K562 (cell line): ENCODE measurements at regions not wholly inside any gene's neighbourhood (a gene's known extent, or its start where the extent isn't known, plus 50 kb on each side); places are given as distances from the start of the nearest gene placed in this dataset.

Source experiments
- ATAC-seq: fragments of 200-7000 bp; cut with Tn5 transposase; 3 replicates; pipeline ENCODE4 v1.9.1; 2020; ENCODE audit warnings: moderate library complexity
- BruUV-seq: library from RNA; stranded (reverse); fragments of 400-500 nt; replicated peaks from 2 replicates; lab custom pipeline; 2021; lab: Mats Ljungman, UMichigan
- CTCF ChIA-PET: fragments of 300-600 bp; formaldehyde crosslinking; extraction: SDS; loops from one replicate; lab custom pipeline; 2021; ENCODE audit warnings: low intra/inter-chr PET ratio; lab: Yijun Ruan, JAX
- POLR2A ChIA-PET: fragments of 300-600, 350-650 bp; sonication (Branson Sonifier 250); formaldehyde crosslinking; extraction: SDS; loops from one replicate; lab custom pipeline; 2021; ENCODE audit warnings: antibody characterized with exemption, inconsistent platforms; lab: Yijun Ruan, JAX
- DNase-seq, 4 experiments: peaks; one replicate each; pipeline versions ENCODE4 v3.0.0 to v3.0.0-alpha.2; 2011 to 2018; ENCODE audit warnings: low spot score in 3 of 4, mixed read lengths in 3 of 4; ENCODE audit errors: extremely low read depth in 1 of 4
- FAIRE-seq: peaks from 2 replicates; lab custom pipeline; 2011; peaks lifted over from hg19 to GRCh38; lab: Jason Lieb, UNC
- H2AFZ ChIP-seq: 2 replicates; pipeline ENCODE4 v1.6.0; 2011; ENCODE audit warnings: low read depth, low read length, control low read depth, inconsistent platforms
- H3K27ac ChIP-seq: fragments of 200-600 bp; 3 replicates; pipeline ENCODE4 v1.8.0; 2011; ENCODE audit warnings: low read depth, mild to moderate bottlenecking, control low read depth, inconsistent platforms, low read length, moderate library complexity, mixed read lengths; ENCODE audit errors: extremely low read depth
- H3K27me3 ChIP-seq, 2 experiments: fragments of 300-600 bp in 1 of 2; 2 replicates in 1 of 2; 3 replicates in 1 of 2; pipeline versions ENCODE4 v1.6.0 to v1.8.0; 2011; ENCODE audit warnings: inconsistent platforms in 2 of 2, low read length in 2 of 2, mild to moderate bottlenecking in 1 of 2, mixed read lengths in 1 of 2, moderate library complexity in 1 of 2; ENCODE audit not compliant: control insufficient read depth in 2 of 2, insufficient read depth in 2 of 2
- H3K36me3 ChIP-seq: fragments of 300-600 bp; 3 replicates; pipeline ENCODE4 v1.8.0; 2011; ENCODE audit warnings: mild to moderate bottlenecking, low read length, inconsistent platforms; ENCODE audit not compliant: control insufficient read depth, insufficient read depth
- H3K4me1 ChIP-seq, 2 experiments: fragments of 200-600 bp in 1 of 2; replicated peaks in 1 of 2; 2 replicates in 1 of 2; 3 replicates in 1 of 2; pipeline versions ENCODE4 v1.5.1 to v1.8.0; 2011; ENCODE audit warnings: inconsistent platforms in 2 of 2, low read length in 2 of 2, mild to moderate bottlenecking in 1 of 2, mixed read lengths in 1 of 2, moderate library complexity in 1 of 2; ENCODE audit not compliant: control insufficient read depth in 2 of 2, insufficient read depth in 2 of 2
- H3K4me2 ChIP-seq: 2 replicates; pipeline ENCODE4 v1.6.1; 2011; ENCODE audit warnings: low read length, control low read depth, inconsistent platforms, mixed read lengths; ENCODE audit not compliant: insufficient read depth
- H3K4me3 ChIP-seq: fragments of 200-600 bp; sonication (generic), shearing (Covaris generic); 2 replicates; pipeline ENCODE4 v1.5.1; 2016; ENCODE audit warnings: control low read depth, inconsistent platforms
- H3K79me2 ChIP-seq: fragments of 200-600 bp; 3 replicates; pipeline ENCODE4 v1.8.0; 2011; ENCODE audit warnings: low read length, inconsistent platforms; ENCODE audit not compliant: control insufficient read depth, insufficient read depth
- H3K9ac ChIP-seq, 2 experiments: 2 replicates each; pipeline versions ENCODE4 v1.6.0 to v1.6.1; 2011; ENCODE audit warnings: low read depth in 2 of 2, low read length in 2 of 2, control low read depth in 1 of 2, inconsistent platforms in 1 of 2, mild to moderate bottlenecking in 1 of 2, mixed read lengths in 1 of 2; ENCODE audit not compliant: insufficient read depth in 1 of 2
- H3K9me1 ChIP-seq: one replicate; pipeline ENCODE4 v1.6.0; 2011; ENCODE audit warnings: inconsistent platforms, mild to moderate bottlenecking, low read length, moderate library complexity; ENCODE audit not compliant: control insufficient read depth, insufficient read depth
- H3K9me3 ChIP-seq: replicated peaks from 2 replicates; pipeline ENCODE4 v1.5.1; 2011; ENCODE audit warnings: low read depth, low read length, inconsistent platforms; ENCODE audit not compliant: control insufficient read depth, insufficient read depth
- H4K20me1 ChIP-seq: replicated peaks from 2 replicates; pipeline ENCODE4 v1.6.1; 2011; ENCODE audit warnings: low read length, inconsistent platforms, mixed read lengths; ENCODE audit not compliant: control insufficient read depth, insufficient read depth
- BRD9 ChIP-seq: fragments of 450-650 bp; IDR thresholded peaks from 2 replicates; pipeline ENCODE4 v1.6.1; 2018; ENCODE audit warnings: low read depth; ENCODE audit not compliant: partially characterized antibody
- DNMT1 ChIP-seq: fragments of 450-650 bp; IDR thresholded peaks from 2 replicates; pipeline ENCODE4 v1.6.1; 2016; ENCODE audit warnings: antibody characterized with exemption, mild to moderate bottlenecking
- ETV6 ChIP-seq, 3 experiments: fragments of 150-350 bp in 1 of 3; sonication (generic) in 1 of 3; formaldehyde crosslinking in 1 of 3; IDR thresholded peaks; 2 replicates each; pipeline versions ENCODE4 v1.6.1 to v1.8.0; 2014 to 2022; ENCODE audit warnings: borderline replicate concordance in 2 of 3, low read depth in 2 of 3, antibody characterized with exemption in 1 of 3, low read length in 1 of 3, mild to moderate bottlenecking in 1 of 3, missing genetic modification reagents in 1 of 3
- MCM5 ChIP-seq: fragments of 450-650 bp; IDR thresholded peaks from 2 replicates; pipeline ENCODE4 v1.6.1; 2016; ENCODE audit warnings: low read depth
- U2AF1 ChIP-seq: fragments of 200-400 bp; formaldehyde crosslinking; optimal IDR thresholded peaks from 2 replicates; pipeline ENCODE3; 2017; ENCODE audit warnings: mild to moderate bottlenecking, low read depth, low read length, moderate library complexity
- ZFP1 ChIP-seq: fragments of 450-650 bp; formaldehyde crosslinking; IDR thresholded peaks from 2 replicates; pipeline ENCODE4 v1.4.0; 2020; ENCODE audit warnings: mild to moderate bottlenecking, mixed read lengths
- ZNF444 ChIP-seq: fragments of 250-450 bp; sonication (Bioruptor Pico); IDR thresholded peaks from 2 replicates; pipeline ENCODE4 v1.4.0; 2020; ENCODE audit warnings: mild to moderate bottlenecking, moderate library complexity
- WGBS: fragments of 100-300 bp; shearing (Covaris generic); methylation state at CpG from one replicate; pipeline ENCODE4 v1.1.6; 2016; ENCODE audit warnings: low coverage, mixed read lengths; ENCODE audit not compliant: insufficient coverage; ENCODE audit errors: missing lambda C conversion rate; 5-methylcytosine and 5-hydroxymethylcytosine counted together
- in situ Hi-C: fragments of 300-500 bp; cut with MboI; formaldehyde crosslinking; loops from 4 replicates; pipeline ENCODE4 v1.15.0; 2018; ENCODE audit warnings: inconsistent platforms, mixed read lengths
- intact Hi-C: fragments of 100-400 bp; cut with micrococcal nuclease; formaldehyde crosslinking; loops from 2 replicates; pipeline ENCODE4 v1.14.2; 2022
- TF ChIP-seq, protein P1 (sequence below): fragments of 450-650 bp; formaldehyde crosslinking; conservative IDR thresholded peaks from 2 replicates; pipeline ENCODE4 v1.4.0; 2022; ENCODE audit warnings: mild to moderate bottlenecking, missing genetic modification characterization
- TF ChIP-seq, protein P2 (sequence below): sonication (generic); formaldehyde crosslinking; IDR thresholded peaks from 2 replicates; pipeline ENCODE4 v1.8.0; 2022; ENCODE audit warnings: mild to moderate bottlenecking, missing genetic modification reagents

DNA sequence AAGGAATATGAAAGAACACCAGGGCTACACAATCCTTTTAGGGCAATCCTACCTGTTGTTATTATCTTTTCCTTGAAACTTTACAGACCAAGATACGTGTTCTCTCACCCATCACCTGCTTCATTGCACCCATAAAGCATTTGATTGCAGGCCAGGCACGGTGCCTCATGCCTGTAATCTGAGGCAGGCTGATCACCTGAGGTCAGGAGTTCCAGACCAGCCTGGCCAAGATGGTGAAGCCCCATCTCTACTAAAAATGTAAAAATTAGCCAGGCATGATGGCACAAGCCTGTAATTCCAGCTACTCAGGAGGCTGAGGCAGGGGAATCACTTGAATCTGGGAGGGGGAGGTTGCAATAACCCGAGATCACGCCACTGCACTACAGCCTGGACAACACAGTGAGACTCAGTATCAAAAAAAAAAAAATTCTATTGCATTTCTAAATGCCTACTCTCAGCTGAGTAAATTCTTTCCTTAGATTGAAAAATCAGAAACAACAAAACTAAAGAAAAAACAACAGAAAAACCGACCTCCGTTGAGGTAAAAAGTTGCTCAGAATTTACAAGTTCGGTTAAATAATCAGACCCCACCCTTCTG, 183.7 kb upstream of the TMEM132C start:
- POLR2A ChIA-PET, result no interaction called here
- DNase-seq, result no peak
- Histone ChIP-seq H3K27ac (no peak overlapping the region), H3K9me3 (no peaks in the 10 kb centered on the region), H3K36me3 (no peaks in the 10 kb centered on the region), H3K4me3 (no peak overlapping the region), H3K9ac (no peak overlapping the region), H2AFZ (no peak overlapping the region), H3K79me2 (no peaks in the 10 kb centered on the region), H3K4me1 (no peaks in the 10 kb centered on the region), H3K9me1 (no peaks in the 10 kb centered on the region), H3K27me3 (no peaks in the 10 kb centered on the region), H3K4me2 (no peak overlapping the region), H4K20me1 (no peaks in the 10 kb centered on the region)
- WGBS, result 0% methylated on average over 7 of the region's 7 CpGs
- intact Hi-C loops, result no loop called here
- no peak for FAIRE-seq
- no TSS peak for BruUV-seq
- ATAC-seq, result no peak
- no peak for TF ChIP-seq U2AF1
- TF ChIP-seq ETV6 (IDR thresholded peaks at IDR 0.05; ENCODE audit: borderline replicate concordance in 1 of 2, low read depth in 2 of 2, low read length in 1 of 2), result no peak
- no peak for TF ChIP-seq ETV6 (CRISPR knock-in tag; IDR thresholded peaks at IDR 0.05; ENCODE audit: borderline replicate concordance)
- TF ChIP-seq BRD9, result no peak
- TF ChIP-seq, protein P1, sequence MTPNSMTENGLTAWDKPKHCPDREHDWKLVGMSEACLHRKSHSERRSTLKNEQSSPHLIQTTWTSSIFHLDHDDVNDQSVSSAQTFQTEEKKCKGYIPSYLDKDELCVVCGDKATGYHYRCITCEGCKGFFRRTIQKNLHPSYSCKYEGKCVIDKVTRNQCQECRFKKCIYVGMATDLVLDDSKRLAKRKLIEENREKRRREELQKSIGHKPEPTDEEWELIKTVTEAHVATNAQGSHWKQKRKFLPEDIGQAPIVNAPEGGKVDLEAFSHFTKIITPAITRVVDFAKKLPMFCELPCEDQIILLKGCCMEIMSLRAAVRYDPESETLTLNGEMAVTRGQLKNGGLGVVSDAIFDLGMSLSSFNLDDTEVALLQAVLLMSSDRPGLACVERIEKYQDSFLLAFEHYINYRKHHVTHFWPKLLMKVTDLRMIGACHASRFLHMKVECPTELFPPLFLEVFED, result no peak
- no peak for TF ChIP-seq ZNF444 (CRISPR knock-in tag)
- TF ChIP-seq ZFP1 (CRISPR knock-in tag), result no peak
- TF ChIP-seq, protein P2, sequence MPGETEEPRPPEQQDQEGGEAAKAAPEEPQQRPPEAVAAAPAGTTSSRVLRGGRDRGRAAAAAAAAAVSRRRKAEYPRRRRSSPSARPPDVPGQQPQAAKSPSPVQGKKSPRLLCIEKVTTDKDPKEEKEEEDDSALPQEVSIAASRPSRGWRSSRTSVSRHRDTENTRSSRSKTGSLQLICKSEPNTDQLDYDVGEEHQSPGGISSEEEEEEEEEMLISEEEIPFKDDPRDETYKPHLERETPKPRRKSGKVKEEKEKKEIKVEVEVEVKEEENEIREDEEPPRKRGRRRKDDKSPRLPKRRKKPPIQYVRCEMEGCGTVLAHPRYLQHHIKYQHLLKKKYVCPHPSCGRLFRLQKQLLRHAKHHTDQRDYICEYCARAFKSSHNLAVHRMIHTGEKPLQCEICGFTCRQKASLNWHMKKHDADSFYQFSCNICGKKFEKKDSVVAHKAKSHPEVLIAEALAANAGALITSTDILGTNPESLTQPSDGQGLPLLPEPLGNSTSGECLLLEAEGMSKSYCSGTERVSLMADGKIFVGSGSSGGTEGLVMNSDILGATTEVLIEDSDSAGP, result no peak
- TF ChIP-seq DNMT1, result no peak
- no peak for TF ChIP-seq MCM5
- in situ Hi-C loops, result no loop called here
- CTCF ChIA-PET, result no interaction called here
